ENCODE measurements at regions not wholly inside any gene's neighbourhood (a gene's known extent, or its start where the extent isn't known, plus 50 kb on each side); places are given as distances from the start of the nearest gene placed in this dataset.
"Not testable (repeated sequence)": the region's sequence is repeated elsewhere in the genome, so short reads cannot be mapped to it uniquely, and the experiment has no call there.

- no peak for DNase-seq
Observed at GRCh38 chr4:162938738-162939485, 227.8 kb downstream of the NAF1 start.

- no peak for DNase-seq
Observed at GRCh38 chr4:162935214-162935613, 231.5 kb downstream of the NAF1 start.

GRCh38 chr4:162931286-162931685 is 235.4 kb downstream of the NAF1 start:
- no peak for DNase-seq

- DNase-seq: no peak
Observed at GRCh38 chr4:162921178-162921785, 245.4 kb downstream of the NAF1 start.

GRCh38 chr4:162920649-162921048 is 246.0 kb downstream of the NAF1 start:
- no peak for DNase-seq

GRCh38 chr4:162912482-162912881 is 254.2 kb downstream of the NAF1 start:
- no peak for DNase-seq

GRCh38 chr4:162911349-162911748 is 255.3 kb downstream of the NAF1 start:
- no peak for DNase-seq

GRCh38 chr4:162909952-162910351 is 256.7 kb downstream of the NAF1 start:
- no peak for DNase-seq

GRCh38 chr4:162894387-162894786 is 272.3 kb downstream of the NAF1 start:
- no peak for DNase-seq

- DNase-seq: no peak
Observed at GRCh38 chr4:162891788-162892707, 274.6 kb downstream of the NAF1 start.

GRCh38 chr4:162878096-162878495 is 288.6 kb downstream of the NAF1 start:
- no peak for DNase-seq

GRCh38 chr4:162874748-162875147 is 291.9 kb downstream of the NAF1 start:
- DNase-seq: no peak

GRCh38 chr4:162871990-162872389 is 294.7 kb downstream of the NAF1 start:
- no peak for DNase-seq

- no peak for DNase-seq
Observed at GRCh38 chr4:162869157-162869556, 297.5 kb downstream of the NAF1 start.

GRCh38 chr4:162866565-162866964 is 300.1 kb downstream of the NAF1 start:
- no peak for DNase-seq

- DNase-seq: no peak
Observed at GRCh38 chr4:162865102-162865501, 301.6 kb downstream of the NAF1 start.

GRCh38 chr4:162853788-162854187 is 312.9 kb downstream of the NAF1 start:
- DNase-seq: no peak

GRCh38 chr4:162852642-162853041 is 314.0 kb downstream of the NAF1 start:
- DNase-seq: no peak

- DNase-seq: not testable (repeated sequence)
Observed at GRCh38 chr4:162851241-162851758, 315.4 kb downstream of the NAF1 start.

- DNase-seq: no peak
Observed at GRCh38 chr4:162849937-162850336, 316.8 kb downstream of the NAF1 start.

- no peak for DNase-seq
Observed at GRCh38 chr4:162847945-162848549, 318.6 kb downstream of the NAF1 start.

GRCh38 chr4:162841753-162842152 is 324.9 kb downstream of the NAF1 start:
- DNase-seq: no peak

- DNase-seq: no peak
Observed at GRCh38 chr4:162839814-162840213, 326.9 kb downstream of the NAF1 start.

Measured in NCI-H524 treated with DMSO at 0.1 percent for 48 hours (cell line).